Activated T-helper 1 cell treated with anti-CD3 and anti-CD28 coated beads, Interleukin-2, amount 50 U/mL, for 16 hours (primary cell): ENCODE measurements at regions not wholly inside any gene's neighbourhood (a gene's known extent, or its start where the extent isn't known, plus 50 kb on each side); places are given as distances from the start of the nearest gene placed in this dataset.

Source experiments
- DNase-seq, 2 donors: peaks; one replicate each; pipeline ENCODE4 v3.0.0-alpha.2; 2020; ENCODE audit warnings: low read depth in 1 of 2, low spot score in 1 of 2

DNA sequence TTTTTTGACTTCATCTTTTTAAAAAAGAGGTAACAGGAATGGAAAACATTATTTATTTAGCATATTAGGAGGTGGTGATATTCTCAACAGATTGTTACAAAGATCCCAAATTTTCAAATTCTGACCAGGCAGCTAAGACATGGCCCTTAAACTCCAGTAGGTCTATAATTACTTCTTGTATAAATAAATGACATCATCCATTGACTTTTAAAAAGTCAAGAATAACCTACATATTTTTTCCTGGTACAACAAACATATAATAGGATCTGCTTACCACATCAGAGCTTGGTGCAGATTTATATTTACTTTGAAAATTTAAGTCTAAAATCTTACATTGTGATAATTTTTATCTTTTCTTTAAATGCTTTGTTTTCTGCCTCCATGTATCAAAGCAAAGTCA is 92.2 kb upstream of the TRPM3 start:
- no peak for DNase-seq

DNA sequence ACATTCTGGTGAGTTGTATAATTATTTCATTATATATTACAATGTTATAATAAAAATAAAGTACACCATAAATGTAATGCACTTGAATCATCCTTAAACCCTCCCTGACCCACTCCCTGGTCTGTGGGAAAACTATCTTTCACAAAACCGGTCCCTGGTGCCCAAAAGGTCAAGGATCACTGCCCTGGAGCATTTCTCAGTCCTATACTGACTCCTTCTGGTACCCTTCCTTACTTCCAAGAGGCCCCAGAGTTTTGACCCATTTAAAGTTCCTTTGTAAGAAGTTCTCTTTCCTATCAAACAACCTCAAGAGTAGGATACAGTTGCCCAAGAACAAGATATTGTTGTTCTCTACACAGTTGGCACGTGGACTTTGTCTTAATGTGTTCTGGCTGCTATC is 88.9 kb upstream of the TRPM3 start:
- DNase-seq, result no peak

DNA sequence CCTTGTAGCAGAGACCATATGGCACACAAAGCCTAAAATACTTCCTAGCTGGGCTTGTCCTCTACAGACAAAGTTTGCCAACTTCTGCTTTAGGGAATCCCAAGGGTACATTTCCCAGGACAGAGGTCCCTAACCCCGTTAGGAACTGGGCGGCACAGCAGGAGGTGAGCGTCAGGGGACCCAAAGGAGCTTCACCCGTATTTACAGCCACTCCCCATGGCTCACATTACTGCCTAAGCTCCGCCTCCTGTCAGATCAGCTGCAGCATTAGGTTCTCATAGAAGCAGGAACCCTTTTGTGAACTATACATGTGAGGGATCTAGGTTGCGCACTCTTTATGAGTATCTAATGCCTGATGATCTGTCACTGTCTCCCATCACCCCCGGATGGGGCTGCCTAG is 88.5 kb upstream of the TRPM3 start:
- no peak for DNase-seq

DNA sequence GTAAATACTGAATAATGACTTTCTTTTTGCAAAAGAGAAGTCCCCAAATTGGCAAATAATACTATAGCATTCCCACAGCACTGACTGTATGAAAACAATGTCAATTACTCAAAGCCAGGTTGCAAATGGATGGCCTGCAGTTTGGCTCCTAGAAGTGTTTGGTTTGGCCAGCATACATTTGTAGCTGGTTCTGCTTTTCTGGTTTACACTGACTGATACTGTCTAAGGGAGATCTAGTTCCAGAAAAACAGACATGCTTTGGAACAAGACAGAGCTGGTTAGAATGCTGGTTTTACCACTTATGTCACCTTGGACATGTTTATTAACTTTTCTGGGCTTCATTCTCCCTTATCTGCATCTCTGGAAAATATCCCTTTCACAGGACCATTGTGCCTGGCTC is 81.5 kb upstream of the TRPM3 start:
- no peak for DNase-seq

DNA sequence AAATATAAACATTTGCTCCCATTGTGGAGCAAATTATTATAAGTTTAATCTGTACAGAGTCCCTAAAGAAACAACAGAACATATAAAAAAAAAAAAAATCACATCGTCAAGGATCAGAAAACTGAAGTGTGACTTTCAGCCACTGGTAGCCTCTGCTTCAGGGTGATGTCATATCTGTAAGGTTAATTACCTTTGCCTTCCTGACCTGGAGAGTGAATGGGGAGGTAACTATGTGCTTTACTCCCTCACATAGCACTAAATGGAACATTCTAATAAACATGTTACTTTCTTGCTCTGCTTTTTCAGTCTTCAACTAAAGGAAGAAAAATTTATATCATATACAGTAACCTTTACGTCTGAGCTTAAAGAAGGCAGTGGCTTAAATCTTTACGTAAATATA is 70.3 kb upstream of the TRPM3 start:
- DNase-seq, result no peak

GRCh38 chr9:71183251-71183650 is 61.8 kb upstream of the TRPM3 start:
- DNase-seq, result no peak

DNA sequence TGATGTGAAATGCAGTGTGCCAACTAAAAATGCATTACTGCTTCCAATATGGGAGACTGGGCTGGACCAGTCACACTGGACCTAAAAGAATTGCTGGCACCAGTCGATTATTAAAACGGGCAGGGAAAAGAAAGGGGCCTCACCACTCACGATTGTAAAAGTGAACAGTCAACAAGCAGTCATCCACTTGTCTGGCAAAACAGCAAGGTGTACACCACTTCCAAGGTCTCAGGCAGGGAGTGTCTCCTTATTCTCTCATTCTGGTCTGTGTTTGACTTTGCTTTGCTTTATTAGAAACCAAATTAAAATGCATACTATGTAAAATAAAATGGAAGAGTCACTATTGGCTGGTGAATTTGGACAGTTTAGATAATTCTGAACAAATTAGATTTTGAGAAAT is 57.8 kb upstream of the TRPM3 start:
- no peak for DNase-seq

DNA sequence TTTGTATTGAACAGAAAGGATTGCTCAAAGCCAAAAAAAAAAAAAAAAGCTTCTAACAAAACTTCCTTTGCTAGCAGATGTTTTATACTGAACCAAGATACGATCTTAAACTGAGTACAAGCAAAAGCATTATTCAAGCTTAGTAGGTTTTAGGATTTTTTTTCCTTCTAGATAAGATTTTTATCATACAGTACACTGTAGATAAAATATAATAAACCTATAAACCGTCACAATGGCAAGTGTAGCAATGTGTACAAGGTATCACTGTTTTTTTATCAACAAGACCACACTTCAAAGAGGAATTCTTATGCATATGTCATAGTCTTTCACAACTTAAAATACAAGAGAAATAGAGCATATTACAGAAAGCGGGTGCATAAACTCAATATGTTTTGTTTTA is 56.5 kb upstream of the TRPM3 start:
- no peak for DNase-seq

- no peak for DNase-seq
Measured at GRCh38 chr9:71171517-71171916, 50.1 kb upstream of the TRPM3 start.
